ENCODE measurements at regions not wholly inside any gene's neighbourhood (a gene's known extent, or its start where the extent isn't known, plus 50 kb on each side); places are given as distances from the start of the nearest gene placed in this dataset.

- intact Hi-C loops (cut with micrococcal nuclease), result no loop called here
Observed at GRCh38 chr13:103788061-103788652, 721.9 kb upstream of the SLC10A2 start.

GRCh38 chr13:103772576-103772975, 706.4 kb upstream of the SLC10A2 start:
- intact Hi-C loops (cut with micrococcal nuclease), result no loop called here

- intact Hi-C loops (cut with micrococcal nuclease), result no loop called here
Observed at GRCh38 chr13:103762523-103762922, 696.3 kb upstream of the SLC10A2 start.

GRCh38 chr13:103759361-103759760, 693.1 kb upstream of the SLC10A2 start:
- intact Hi-C loops (cut with micrococcal nuclease), result no loop called here

GRCh38 chr13:103758222-103758621, 692.0 kb upstream of the SLC10A2 start:
- intact Hi-C loops (cut with micrococcal nuclease), result no loop called here

GRCh38 chr13:103757361-103757760, 691.1 kb upstream of the SLC10A2 start:
- intact Hi-C loops (cut with micrococcal nuclease), result no loop called here

GRCh38 chr13:103754783-103755182, 688.6 kb upstream of the SLC10A2 start:
- intact Hi-C loops (cut with micrococcal nuclease), result no loop called here

- intact Hi-C loops (cut with micrococcal nuclease), result no loop called here
Observed at GRCh38 chr13:103734837-103735236, 668.6 kb upstream of the SLC10A2 start.

- intact Hi-C loops (cut with micrococcal nuclease), result no loop called here
Observed at GRCh38 chr13:103731959-103732358, 665.7 kb upstream of the SLC10A2 start.

- intact Hi-C loops (cut with micrococcal nuclease), result no loop called here
Observed at GRCh38 chr13:103730407-103730806, 664.2 kb upstream of the SLC10A2 start.

GRCh38 chr13:103726808-103727207, 660.6 kb upstream of the SLC10A2 start:
- intact Hi-C loops (cut with micrococcal nuclease), result no loop called here

GRCh38 chr13:103716718-103717117, 650.5 kb upstream of the SLC10A2 start:
- intact Hi-C loops (cut with micrococcal nuclease), result no loop called here

GRCh38 chr13:103715335-103715734, 649.1 kb upstream of the SLC10A2 start:
- intact Hi-C loops (cut with micrococcal nuclease), result no loop called here

- intact Hi-C loops (cut with micrococcal nuclease), result no loop called here
Observed at GRCh38 chr13:103703246-103703645, 637.0 kb upstream of the SLC10A2 start.

GRCh38 chr13:103698000-103698399, 631.8 kb upstream of the SLC10A2 start:
- intact Hi-C loops (cut with micrococcal nuclease), result no loop called here

GRCh38 chr13:103695320-103695719, 629.1 kb upstream of the SLC10A2 start:
- intact Hi-C loops (cut with micrococcal nuclease), result no loop called here

- intact Hi-C loops (cut with micrococcal nuclease), result no loop called here
Observed at GRCh38 chr13:103694471-103694870, 628.3 kb upstream of the SLC10A2 start.

GRCh38 chr13:103694033-103694432, 627.8 kb upstream of the SLC10A2 start:
- intact Hi-C loops (cut with micrococcal nuclease), result no loop called here

GRCh38 chr13:103692442-103692841, 626.2 kb upstream of the SLC10A2 start:
- intact Hi-C loops (cut with micrococcal nuclease), result no loop called here

GRCh38 chr13:103676329-103676728, 610.1 kb upstream of the SLC10A2 start:
- intact Hi-C loops (cut with micrococcal nuclease), result no loop called here

- intact Hi-C loops (cut with micrococcal nuclease), result no loop called here
Observed at GRCh38 chr13:103671547-103671946, 605.3 kb upstream of the SLC10A2 start.

- intact Hi-C loops (cut with micrococcal nuclease), result no loop called here
Observed at GRCh38 chr13:103663996-103664395, 597.8 kb upstream of the SLC10A2 start.

- intact Hi-C loops (cut with micrococcal nuclease), result no loop called here
Observed at GRCh38 chr13:103656311-103656710, 590.1 kb upstream of the SLC10A2 start.

GRCh38 chr13:103640606-103641005, 574.4 kb upstream of the SLC10A2 start:
- intact Hi-C loops (cut with micrococcal nuclease), result no loop called here
